ENCODE measurements at regions not wholly inside any gene's neighbourhood (a gene's known extent, or its start where the extent isn't known, plus 50 kb on each side); places are given as distances from the start of the nearest gene placed in this dataset.

- TF ChIP-seq CTCF (conservative IDR thresholded peaks at IDR 0.05 in 1 of 2, IDR thresholded peaks at IDR 0.05 in 1 of 2; ENCODE audit: extremely low read depth in 1 of 2, insufficient read depth in 1 of 2, low read depth in 1 of 2, low read length in 2 of 2) (no peak), EZH2 (IDR thresholded peaks at IDR 0.05; ENCODE audit: borderline replicate concordance, low read length) (no peak)
These were observed 193.0 kb upstream of the PBX1 start for GRCh38 chr1:164366014-164366413.
